Activated T-cell treated with anti-CD3 and anti-CD28 coated beads, Interleukin-2, amount 50 U/mL, for 24 hours (primary cell): ENCODE measurements at regions not wholly inside any gene's neighbourhood (a gene's known extent, or its start where the extent isn't known, plus 50 kb on each side); places are given as distances from the start of the nearest gene placed in this dataset.
"Not testable (repeated sequence)": the region's sequence is repeated elsewhere in the genome, so short reads cannot be mapped to it uniquely, and the experiment has no call there.

Experiments used
- DNase-seq: peaks from one replicate; pipeline ENCODE4 v3.0.0-alpha.2; 2020
- H3K27ac Mint-ChIP-seq: 2 replicates; pipeline ENCODE4 v1.8.0; 2020; ENCODE audit warnings: mild to moderate bottlenecking, mixed read lengths
- H3K27me3 Mint-ChIP-seq: 2 replicates; pipeline ENCODE4 v1.8.0; 2020; ENCODE audit warnings: mixed read lengths
- H3K36me3 Mint-ChIP-seq: 2 replicates; pipeline ENCODE4 v1.8.0; 2020; ENCODE audit warnings: low read depth, mixed read lengths
- H3K4me1 Mint-ChIP-seq: 2 replicates; pipeline ENCODE4 v1.8.0; 2020; ENCODE audit warnings: low read depth, mixed read lengths
- H3K4me3 Mint-ChIP-seq: 2 replicates; pipeline ENCODE4 v1.8.0; 2020; ENCODE audit warnings: mild to moderate bottlenecking, moderate library complexity, mixed read lengths
- H3K9me3 Mint-ChIP-seq: 2 replicates; pipeline ENCODE4 v1.8.0; 2020; ENCODE audit warnings: mixed read lengths

DNA sequence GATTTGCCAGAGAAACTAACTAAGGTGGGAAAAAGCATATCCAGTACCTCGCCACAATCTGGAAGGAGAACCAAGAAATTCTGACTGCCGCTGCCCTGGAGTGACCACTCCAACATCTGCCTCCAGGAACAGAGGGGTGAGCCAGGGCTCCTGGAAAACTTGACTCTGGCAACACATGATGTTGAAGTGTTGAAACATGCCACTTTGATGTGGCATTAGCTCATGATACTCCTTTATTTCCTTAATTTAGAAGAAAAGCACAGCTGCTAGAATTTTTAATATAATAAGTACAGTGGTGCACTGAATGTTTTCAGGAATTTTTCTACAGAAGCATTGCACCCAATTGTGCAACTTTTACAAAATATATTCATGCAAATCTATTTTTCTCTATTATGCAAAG is 109.9 kb upstream of the BCL6 start:
- Mint-ChIP-seq H3K4me1 (peaks cover 15% of the 10 kb centered on the region), H3K9me3 (peaks cover 12% of the 10 kb centered on the region), H3K27me3 (no peaks in the 10 kb centered on the region), H3K36me3 (no peaks in the 10 kb centered on the region), H3K4me3 (no peak overlapping the region), H3K27ac (no peak overlapping the region)
- DNase-seq: no peak

DNA sequence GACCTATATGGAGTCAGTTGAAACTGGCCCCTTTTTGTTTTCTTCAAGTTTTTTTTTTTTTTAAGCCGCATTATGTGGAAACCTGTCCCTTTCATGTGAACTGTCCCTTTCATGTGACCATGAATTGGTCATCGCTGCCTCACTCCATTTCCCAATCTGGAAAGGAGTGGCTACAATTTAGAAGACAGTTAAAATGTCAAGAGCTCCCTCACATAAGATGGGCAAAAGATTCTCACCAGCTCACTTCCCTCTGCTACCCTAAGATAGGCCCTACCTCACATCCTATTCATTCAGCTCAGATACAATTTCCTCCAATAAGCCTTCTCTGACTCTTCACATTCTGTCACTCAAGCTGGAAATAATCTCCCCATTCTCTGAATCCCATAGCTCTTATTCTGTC is 111.3 kb upstream of the BCL6 start:
- Mint-ChIP-seq H3K36me3 (no peaks in the 10 kb centered on the region), H3K4me3 (no peak overlapping the region), H3K4me1 (peaks cover 15% of the 10 kb centered on the region), H3K27ac (no peak overlapping the region), H3K9me3 (peaks cover 16% of the 10 kb centered on the region), H3K27me3 (no peaks in the 10 kb centered on the region)
- no peak for DNase-seq

DNA sequence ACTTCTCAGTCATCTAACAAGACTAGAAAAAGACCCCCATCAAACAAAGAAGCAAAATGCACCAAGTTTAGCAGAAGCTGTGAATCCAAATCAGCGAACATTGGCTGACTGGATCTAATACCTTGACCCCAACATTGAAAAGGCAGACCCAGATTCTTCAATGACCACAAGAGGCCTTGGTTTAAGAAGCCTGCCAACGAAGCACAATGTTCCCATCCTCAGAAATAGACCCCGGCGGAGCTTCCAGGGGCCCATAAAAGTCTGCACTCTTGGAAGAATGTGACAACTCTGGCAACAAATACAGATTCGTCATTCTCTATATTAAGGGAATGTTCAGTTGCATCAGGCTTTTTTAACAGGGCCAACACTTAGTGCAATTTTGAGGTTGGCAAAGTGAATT is 112.8 kb upstream of the BCL6 start:
- H3K27me3 Mint-ChIP-seq: no peaks in the 10 kb centered on the region
- H3K9me3 Mint-ChIP-seq: peaks cover 12% of the 10 kb centered on the region
- no peak overlapping the region for H3K27ac Mint-ChIP-seq
- no peak overlapping the region for H3K4me3 Mint-ChIP-seq
- no peak for DNase-seq
- peaks cover 6% of the 10 kb centered on the region for H3K4me1 Mint-ChIP-seq
- H3K36me3 Mint-ChIP-seq: no peaks in the 10 kb centered on the region

DNA sequence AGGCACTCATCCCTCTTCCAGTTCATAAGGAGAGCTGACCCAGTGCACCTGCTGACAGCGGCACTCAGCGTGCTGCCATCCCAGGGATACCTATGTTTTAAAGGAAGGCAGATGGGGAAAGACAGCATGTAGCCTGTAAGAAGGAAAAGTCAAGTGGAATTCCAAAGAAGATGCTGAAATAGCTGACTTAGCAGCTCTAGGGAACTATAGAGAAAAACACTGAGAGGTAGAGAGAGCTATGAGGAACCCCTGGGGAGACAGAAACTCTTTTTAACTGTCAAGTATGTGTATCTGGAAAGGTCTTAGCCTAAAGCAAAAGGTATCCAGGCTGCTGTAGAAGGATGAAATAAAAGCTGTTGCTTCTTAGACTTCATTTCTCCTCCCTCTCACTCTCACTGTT is 113.4 kb upstream of the BCL6 start:
- no peak for DNase-seq
- Mint-ChIP-seq H3K9me3 (peaks cover 12% of the 10 kb centered on the region), H3K27me3 (no peaks in the 10 kb centered on the region), H3K27ac (no peak overlapping the region), H3K4me1 (no peaks in the 10 kb centered on the region), H3K36me3 (no peaks in the 10 kb centered on the region), H3K4me3 (no peak overlapping the region)

DNA sequence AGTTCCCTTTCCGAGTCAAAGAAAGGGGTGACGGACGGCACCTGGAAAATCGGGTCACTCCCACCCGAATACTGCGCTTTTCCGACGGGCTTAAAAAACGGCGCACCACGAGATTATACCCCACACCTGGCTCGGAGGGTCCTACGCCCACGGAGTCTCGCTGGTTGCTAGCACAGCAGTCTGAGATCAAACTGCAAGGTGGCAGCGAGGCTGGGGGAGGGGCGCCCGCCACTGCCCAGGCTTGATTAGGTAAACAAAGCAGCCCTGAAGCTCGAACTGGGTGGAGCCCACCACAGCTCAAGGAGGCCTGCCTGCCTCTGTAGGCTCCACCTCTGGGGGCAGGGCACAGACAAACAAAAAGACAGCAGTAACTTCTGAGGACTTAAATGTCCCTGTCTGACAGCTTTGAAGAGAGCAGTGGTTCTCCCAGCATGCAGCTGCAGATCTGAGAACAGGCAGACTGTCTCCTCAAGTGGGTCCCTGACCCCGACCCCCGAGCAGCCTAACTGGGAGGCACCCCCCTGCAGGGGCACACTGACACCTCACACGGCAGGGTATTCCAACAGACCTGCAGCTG is 117.5 kb upstream of the BCL6 start:
- H3K4me3 Mint-ChIP-seq: peak overlapping the region; percentile 68
- H3K27me3 Mint-ChIP-seq, H3K27ac Mint-ChIP-seq, DNase-seq, H3K36me3 Mint-ChIP-seq, H3K4me1 Mint-ChIP-seq: not testable (repeated sequence)
- H3K9me3 Mint-ChIP-seq: peaks cover 12% of the 10 kb centered on the region

DNA sequence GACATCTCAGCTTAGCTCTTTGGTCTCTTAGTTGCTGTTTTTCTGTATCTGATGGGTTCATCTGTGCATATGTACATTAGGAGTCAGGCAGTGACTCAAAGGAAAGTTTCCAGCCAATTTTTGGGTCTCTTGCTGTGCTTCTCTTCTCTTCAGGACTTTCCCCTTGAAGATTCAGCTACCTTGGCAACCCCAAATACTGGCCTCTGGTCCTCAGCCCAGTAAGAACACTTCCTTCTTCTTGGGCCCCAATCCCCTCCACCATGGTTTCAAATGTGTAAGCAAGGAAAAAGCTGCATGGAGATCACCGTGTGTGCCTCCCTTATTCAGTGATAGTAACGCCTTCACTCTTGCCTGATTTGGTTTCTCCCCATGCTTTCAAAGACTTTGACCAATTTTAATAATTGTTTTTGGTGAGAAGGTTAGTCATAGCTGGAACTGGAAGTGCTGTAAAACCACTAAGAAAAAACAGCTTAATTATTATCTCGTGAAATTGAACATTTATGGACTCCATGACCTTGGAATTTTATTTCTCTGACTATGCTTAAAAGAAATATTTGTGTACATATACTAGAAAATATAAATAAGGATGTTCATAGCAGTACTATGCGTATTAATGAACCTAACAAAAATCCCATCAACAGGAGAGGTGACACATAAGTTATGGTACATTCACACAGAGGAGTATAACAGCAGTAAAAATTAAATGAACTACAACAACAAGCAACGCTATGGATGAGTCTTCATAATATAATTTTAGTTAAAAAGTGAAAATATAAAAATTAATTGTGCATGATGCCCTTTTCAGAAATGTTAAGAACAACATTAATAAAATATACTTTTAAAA is 125.3 kb upstream of the BCL6 start:
- no peak for DNase-seq
- Mint-ChIP-seq H3K27ac (peak overlapping the region; percentile 87), H3K27me3 (no peaks in the 10 kb centered on the region), H3K36me3 (no peaks in the 10 kb centered on the region), H3K4me1 (peaks cover 28% of the 10 kb centered on the region), H3K4me3 (no peak overlapping the region), H3K9me3 (no peaks in the 10 kb centered on the region)

DNA sequence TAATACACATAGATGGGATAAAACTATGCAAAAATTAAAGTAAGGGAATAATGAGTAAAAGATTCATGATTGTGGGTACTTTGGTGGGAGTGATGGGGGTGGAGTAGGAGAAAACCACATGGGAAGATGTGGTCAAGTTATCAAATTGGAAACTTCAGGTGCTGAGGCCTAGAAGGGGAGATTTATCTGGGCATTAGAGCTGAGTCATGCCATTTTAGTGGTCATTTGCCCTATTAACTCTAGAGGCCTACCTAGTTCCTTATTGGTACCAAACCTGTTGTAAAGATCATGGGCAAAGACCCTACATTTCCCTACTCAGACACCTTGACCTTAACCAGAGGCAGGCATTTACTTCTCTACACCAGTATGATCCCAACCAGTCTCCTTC is 125.9 kb upstream of the BCL6 start:
- H3K27me3 Mint-ChIP-seq: no peaks in the 10 kb centered on the region
- H3K4me3 Mint-ChIP-seq: no peak overlapping the region
- H3K27ac Mint-ChIP-seq: no peak overlapping the region
- no peak for DNase-seq
- H3K9me3 Mint-ChIP-seq: no peaks in the 10 kb centered on the region
- no peaks in the 10 kb centered on the region for H3K36me3 Mint-ChIP-seq
- H3K4me1 Mint-ChIP-seq: peaks cover 28% of the 10 kb centered on the region

DNA sequence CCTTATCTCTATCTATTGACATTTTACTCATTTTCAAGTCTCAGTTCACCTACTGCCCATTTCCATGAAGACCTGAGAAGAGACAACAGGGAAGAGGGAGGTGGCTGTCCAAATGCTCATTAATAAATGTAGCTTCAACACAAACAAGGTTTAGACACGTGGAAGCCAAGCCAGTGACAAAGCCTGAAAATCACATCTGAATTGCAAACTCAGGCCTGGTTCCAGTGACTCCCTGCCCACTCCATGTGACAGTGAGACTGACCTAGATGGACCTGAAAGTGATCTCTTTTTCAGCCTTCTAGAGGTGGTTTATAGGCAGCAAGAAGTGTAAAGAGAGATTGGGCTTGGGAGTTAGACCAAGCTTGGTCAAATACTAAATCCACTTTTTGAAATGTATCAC is 126.6 kb upstream of the BCL6 start:
- Mint-ChIP-seq H3K36me3 (no peaks in the 10 kb centered on the region), H3K9me3 (no peaks in the 10 kb centered on the region), H3K4me1 (peaks cover 28% of the 10 kb centered on the region), H3K27ac (no peak overlapping the region), H3K4me3 (no peak overlapping the region), H3K27me3 (no peaks in the 10 kb centered on the region)
- no peak for DNase-seq

DNA sequence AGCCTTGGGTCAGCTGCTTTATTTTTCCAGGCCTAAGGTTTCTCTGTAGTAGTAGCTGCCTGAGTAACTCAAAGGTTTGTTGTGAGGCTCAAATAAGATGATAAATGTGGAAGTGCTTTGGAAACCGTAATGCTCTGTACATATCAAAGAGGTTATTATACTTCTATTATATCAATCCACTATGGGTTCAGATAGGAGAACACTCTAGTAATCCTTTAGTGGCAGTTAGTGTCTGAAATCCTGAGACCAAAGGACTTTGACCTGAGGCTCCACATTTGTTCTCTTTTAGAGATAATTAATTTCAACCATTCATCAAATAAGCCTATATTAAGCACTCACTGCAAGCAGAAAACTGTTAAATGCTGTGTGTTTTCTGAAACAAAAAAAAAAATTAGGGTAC is 128.6 kb upstream of the BCL6 start:
- Mint-ChIP-seq H3K9me3 (no peaks in the 10 kb centered on the region), H3K36me3 (no peaks in the 10 kb centered on the region), H3K27me3 (no peaks in the 10 kb centered on the region), H3K4me1 (peaks cover 25% of the 10 kb centered on the region), H3K27ac (no peak overlapping the region), H3K4me3 (no peak overlapping the region)
- no peak for DNase-seq

DNA sequence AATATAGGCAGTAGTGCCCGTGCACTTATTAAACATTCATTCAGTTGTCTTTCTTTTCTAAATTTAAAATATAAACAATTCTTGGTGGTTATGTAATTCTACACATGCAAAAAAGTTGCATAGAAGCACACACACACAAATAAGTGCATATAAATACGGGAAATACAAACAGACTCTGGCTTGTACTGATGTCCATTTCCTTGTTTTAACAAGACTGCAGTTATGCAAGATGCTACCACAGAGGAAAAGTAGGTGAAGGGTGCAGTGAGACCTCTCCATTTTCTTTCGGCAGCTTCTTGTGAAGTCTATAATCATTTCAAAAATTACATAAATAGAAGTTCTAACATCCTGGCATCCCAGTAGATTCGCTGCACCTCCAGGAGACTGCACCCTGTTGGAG is 130.6 kb upstream of the BCL6 start:
- Mint-ChIP-seq H3K4me1 (peaks cover 11% of the 10 kb centered on the region), H3K36me3 (no peaks in the 10 kb centered on the region), H3K4me3 (no peak overlapping the region), H3K9me3 (no peaks in the 10 kb centered on the region), H3K27ac (no peak overlapping the region), H3K27me3 (no peaks in the 10 kb centered on the region)
- no peak for DNase-seq

DNA sequence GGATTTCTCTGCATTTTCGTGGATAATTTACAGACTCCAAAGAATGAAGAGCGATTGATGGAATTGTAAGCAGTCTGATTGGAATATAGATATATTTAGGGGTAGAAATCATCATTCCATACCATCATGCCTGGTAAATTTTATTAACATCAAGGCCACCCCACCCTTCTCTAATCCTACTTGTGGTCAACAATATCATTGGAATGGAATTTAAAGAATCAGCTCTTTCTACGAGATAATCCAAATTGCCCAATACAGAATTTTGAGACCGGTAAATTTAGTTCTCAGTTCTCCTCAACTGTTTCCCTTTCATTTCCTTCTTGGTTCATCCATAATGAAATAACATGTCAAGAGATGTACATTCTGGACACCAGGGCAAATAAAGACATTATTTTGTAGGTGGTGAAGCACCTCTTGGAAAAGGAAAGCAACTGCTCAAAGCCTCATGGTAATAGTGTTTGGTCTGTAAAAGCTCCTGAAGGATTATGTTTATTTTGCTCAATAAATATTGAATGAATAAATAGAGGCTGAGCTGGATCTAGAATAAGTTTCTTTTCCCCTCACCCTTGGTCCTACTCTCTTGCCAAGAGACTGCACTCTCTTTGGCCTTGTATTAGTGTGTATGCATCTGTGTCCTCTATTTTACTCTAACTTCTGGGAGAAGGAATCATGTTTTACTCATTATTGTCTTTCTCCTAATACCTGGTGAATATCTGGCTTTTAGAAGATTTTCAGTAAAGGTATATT is 133.7 kb upstream of the BCL6 start:
- Mint-ChIP-seq H3K36me3 (no peaks in the 10 kb centered on the region), H3K27ac (no peak overlapping the region), H3K27me3 (no peaks in the 10 kb centered on the region), H3K4me1 (peaks cover 3% of the 10 kb centered on the region), H3K9me3 (no peaks in the 10 kb centered on the region), H3K4me3 (no peak overlapping the region)
- DNase-seq: no peak

DNA sequence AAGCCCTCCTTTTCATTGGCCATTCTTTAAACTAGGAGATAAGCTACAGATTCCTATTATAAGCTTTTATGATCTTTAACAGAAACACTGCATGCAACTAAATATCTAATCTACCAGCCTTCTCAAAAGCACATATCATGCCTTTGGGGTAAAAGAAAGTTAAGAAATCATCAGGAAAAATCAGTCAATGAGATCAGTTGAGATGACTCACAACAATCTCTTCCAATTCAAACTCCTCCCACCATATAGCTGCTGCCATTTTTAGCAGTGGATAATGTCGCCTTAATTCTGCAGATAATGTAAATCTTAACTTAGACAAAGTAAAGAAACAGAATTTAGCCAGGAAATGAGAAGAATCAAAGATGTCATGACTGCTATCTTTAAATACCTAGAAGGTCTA is 135.2 kb upstream of the BCL6 start:
- Mint-ChIP-seq H3K27me3 (no peaks in the 10 kb centered on the region), H3K4me1 (peaks cover 3% of the 10 kb centered on the region), H3K4me3 (no peak overlapping the region), H3K9me3 (no peaks in the 10 kb centered on the region), H3K36me3 (no peaks in the 10 kb centered on the region), H3K27ac (no peak overlapping the region)
- no peak for DNase-seq

DNA sequence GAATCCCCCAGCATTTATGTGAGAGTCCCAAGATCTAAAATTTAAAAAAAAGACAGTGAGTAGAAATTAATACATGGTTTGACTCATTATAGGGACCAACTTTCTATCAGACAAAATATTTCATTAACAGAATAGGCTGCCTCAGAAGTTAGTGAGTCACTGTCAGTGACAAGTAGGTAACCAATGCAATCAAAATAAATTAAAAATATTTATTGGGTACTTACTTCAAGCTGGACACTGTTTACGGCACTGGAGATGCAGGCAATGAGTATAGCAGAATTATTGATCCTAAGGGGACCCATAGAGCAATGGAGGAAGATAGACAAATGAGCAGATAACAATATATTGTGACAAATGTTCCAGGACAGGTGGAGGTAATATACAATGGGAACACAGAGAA is 135.6 kb upstream of the BCL6 start:
- no peak for DNase-seq
- Mint-ChIP-seq H3K36me3 (no peaks in the 10 kb centered on the region), H3K27me3 (no peaks in the 10 kb centered on the region), H3K27ac (no peak overlapping the region), H3K4me1 (peaks cover 3% of the 10 kb centered on the region), H3K4me3 (no peak overlapping the region), H3K9me3 (no peaks in the 10 kb centered on the region)

DNA sequence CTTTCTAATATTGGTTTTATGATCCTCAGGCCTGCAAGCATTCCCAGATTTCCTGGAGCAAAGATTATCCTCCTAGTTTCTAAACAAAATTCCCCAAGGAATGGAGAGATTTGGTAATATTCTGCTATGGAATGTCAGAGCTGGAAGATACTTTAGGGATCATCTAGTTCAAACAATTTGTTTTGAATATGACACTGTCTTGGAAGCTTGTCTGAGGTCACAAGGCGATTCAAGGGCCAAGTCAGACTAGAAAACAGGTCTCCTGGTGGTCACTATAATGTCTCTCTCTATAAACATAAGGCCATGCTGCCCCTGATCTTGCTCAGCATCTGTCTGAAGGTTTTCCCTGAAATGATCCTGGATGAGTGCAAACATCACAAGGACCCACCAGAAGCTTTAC is 143.4 kb upstream of the BCL6 start:
- H3K27me3 Mint-ChIP-seq: no peaks in the 10 kb centered on the region
- DNase-seq: no peak

DNA sequence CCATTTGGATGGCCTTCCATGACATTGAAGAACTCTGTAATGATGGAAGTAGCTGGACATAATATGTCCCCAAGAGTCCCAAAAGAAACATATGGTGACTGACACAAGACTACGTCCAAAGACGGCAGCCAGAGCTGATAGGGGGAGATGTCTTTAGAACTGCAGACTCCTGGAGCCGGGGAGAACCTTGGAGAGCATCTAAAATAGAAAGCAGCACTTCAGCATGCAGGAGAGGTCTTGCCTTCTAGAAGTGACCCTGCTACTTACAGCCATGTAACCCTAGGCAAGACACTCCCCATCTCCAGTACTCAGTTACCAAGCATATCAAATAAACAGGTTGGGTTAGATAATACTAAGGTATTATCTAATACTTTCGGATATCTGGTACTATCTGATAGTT is 143.8 kb upstream of the BCL6 start:
- H3K4me1 Mint-ChIP-seq: peaks cover 7% of the 10 kb centered on the region
- no peaks in the 10 kb centered on the region for H3K27me3 Mint-ChIP-seq
- H3K36me3 Mint-ChIP-seq: no peaks in the 10 kb centered on the region
- H3K9me3 Mint-ChIP-seq: no peaks in the 10 kb centered on the region
- no peak for DNase-seq
- H3K27ac Mint-ChIP-seq: no peak overlapping the region
- no peak overlapping the region for H3K4me3 Mint-ChIP-seq

More for the DNA sequence above, 143.4 kb upstream of the BCL6 start:
- no peak overlapping the region for H3K4me3 Mint-ChIP-seq
- H3K4me1 Mint-ChIP-seq: peaks cover 7% of the 10 kb centered on the region
- no peak overlapping the region for H3K27ac Mint-ChIP-seq
- no peaks in the 10 kb centered on the region for H3K9me3 Mint-ChIP-seq
- no peaks in the 10 kb centered on the region for H3K36me3 Mint-ChIP-seq
